Testis (tissue), 2 donors: ENCODE measurements at regions not wholly inside any gene's neighbourhood (a gene's known extent, or its start where the extent isn't known, plus 50 kb on each side); places are given as distances from the start of the nearest gene placed in this dataset.

ENCODE experiments used
- DNase-seq: peaks from one replicate; pipeline ENCODE4 v3.0.0-alpha.2; 2019
- H3K27ac ChIP-seq, 2 donors: fragments of 200-600 bp; sonication (generic); one replicate each; pipeline ENCODE4 v1.5.1; 2019
- H3K27me3 ChIP-seq: fragments of 200-600 bp; sonication (generic); one replicate; pipeline ENCODE4 v1.5.1; 2019
- H3K36me3 ChIP-seq: fragments of 200-600 bp; sonication (generic); one replicate; pipeline ENCODE4 v1.5.1; 2017; ENCODE audit warnings: low read depth; ENCODE audit errors: missing control alignments
- H3K4me1 ChIP-seq: fragments of 200-600 bp; sonication (generic); one replicate; pipeline ENCODE4 v1.5.1; 2019
- H3K4me3 ChIP-seq, 2 donors: fragments of 200-600 bp; sonication (generic); one replicate each; pipeline ENCODE4 v1.5.1; 2017 to 2019
- H3K9me3 ChIP-seq: fragments of 200-600 bp; sonication (generic); one replicate; pipeline ENCODE4 v1.5.1; 2017
- POLR2A ChIP-seq: fragments of 450-650 bp; IDR thresholded peaks from one replicate; pipeline ENCODE4 v1.6.1; 2017; ENCODE audit warnings: antibody characterized with exemption, mild to moderate bottlenecking, moderate library complexity
- WGBS, 2 donors: methylation state at CpG; one replicate each; pipeline ENCODE4 v1.1.5; 2018; 5-methylcytosine and 5-hydroxymethylcytosine counted together
- intact Hi-C: fragments of 100-400 bp; cut with DNase I; formaldehyde crosslinking; loops from one replicate; pipeline ENCODE4 v1.15.1; 2023; ENCODE audit warnings: low total_unique reads
- TF ChIP-seq, protein P1 (sequence below), 3 experiments: fragments of 450-650 bp in 2 of 3; fragments of 200-600 bp in 1 of 3; sonication (generic) in 1 of 3; IDR thresholded peaks; one replicate each; pipeline ENCODE4 v1.5.1; 2016 to 2019; ENCODE audit warnings: antibody characterized with exemption in 3 of 3, mild to moderate bottlenecking in 2 of 3, moderate library complexity in 1 of 3

DNA sequence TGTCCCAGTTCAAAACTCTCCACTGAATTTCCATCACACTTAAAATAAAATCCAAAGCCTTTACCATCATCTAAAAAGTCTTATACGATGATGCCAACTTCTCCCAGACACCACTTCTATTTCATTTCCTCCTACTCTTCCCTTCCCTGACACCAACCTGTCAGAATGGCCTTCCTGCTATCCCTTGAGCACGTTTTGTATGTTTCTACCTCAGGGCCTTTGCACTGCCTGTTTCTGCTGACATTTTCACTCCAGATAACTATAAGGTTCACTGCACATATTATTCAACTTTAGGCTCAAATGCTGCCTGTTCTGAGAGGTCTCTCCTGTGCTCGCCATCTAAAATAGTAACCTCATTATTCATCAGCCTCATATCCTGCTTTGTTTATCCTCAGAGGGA, 269.6 kb downstream of the HTR7 start:
- Histone ChIP-seq H3K4me1 (peaks cover 11% of the 10 kb centered on the region), H3K36me3 (no peaks in the 10 kb centered on the region), H3K27ac (no peak overlapping the region), H3K9me3 (no peaks in the 10 kb centered on the region), H3K4me3 (no peak overlapping the region), H3K27me3 (no peaks in the 10 kb centered on the region)
- 90 to 93% methylated on average over 3 of the region's 3 CpGs for WGBS, 2 donors
- DNase-seq: no peak
- no peak for TF ChIP-seq POLR2A
- TF ChIP-seq, protein P1, sequence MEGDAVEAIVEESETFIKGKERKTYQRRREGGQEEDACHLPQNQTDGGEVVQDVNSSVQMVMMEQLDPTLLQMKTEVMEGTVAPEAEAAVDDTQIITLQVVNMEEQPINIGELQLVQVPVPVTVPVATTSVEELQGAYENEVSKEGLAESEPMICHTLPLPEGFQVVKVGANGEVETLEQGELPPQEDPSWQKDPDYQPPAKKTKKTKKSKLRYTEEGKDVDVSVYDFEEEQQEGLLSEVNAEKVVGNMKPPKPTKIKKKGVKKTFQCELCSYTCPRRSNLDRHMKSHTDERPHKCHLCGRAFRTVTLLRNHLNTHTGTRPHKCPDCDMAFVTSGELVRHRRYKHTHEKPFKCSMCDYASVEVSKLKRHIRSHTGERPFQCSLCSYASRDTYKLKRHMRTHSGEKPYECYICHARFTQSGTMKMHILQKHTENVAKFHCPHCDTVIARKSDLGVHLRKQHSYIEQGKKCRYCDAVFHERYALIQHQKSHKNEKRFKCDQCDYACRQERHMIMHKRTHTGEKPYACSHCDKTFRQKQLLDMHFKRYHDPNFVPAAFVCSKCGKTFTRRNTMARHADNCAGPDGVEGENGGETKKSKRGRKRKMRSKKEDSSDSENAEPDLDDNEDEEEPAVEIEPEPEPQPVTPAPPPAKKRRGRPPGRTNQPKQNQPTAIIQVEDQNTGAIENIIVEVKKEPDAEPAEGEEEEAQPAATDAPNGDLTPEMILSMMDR (IDR thresholded peaks at IDR 0.05): no peak
- intact Hi-C loops: no loop called here

DNA sequence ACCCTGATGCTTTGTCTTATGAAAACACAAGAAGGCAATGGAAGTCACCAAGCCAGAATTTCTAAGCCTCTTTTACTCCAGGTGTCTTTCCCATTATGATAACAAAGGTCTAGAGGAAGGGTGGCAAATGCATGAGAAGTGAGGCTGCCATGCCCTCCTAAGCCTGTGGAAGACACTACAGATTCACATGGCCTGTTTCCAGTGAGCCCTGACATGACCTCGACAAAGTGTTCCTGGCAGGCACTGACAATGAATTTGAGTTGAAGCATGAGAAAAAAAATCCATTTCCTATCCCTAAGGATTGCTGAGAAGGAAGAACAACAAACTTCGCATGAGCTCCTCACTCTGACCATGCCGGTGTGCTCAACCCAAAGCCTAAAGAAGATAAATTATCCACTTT, 268.0 kb downstream of the HTR7 start:
- H3K4me3 ChIP-seq: no peak overlapping the region
- DNase-seq: peak; percentile 24

DNA sequence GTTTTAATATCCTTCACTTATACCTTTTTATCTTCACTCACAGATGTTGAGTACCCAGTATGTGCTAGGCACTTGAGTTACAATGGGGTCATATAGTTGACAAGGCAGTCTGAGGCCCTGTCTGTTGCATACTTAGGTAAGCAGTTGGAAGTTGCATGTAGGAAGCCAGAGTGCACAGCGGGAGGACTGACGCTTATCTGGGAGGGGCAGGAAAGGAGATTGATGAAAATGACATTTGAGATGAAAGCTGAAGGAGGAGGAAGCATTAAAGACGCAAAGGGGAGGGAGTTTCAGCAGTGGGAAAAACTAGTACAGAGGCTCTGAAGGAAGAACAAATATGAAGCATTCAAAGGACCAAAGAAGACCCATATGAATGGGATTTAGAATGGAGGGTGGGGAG, 266.2 kb downstream of the HTR7 start:
- Histone ChIP-seq H3K36me3 (no peaks in the 10 kb centered on the region), H3K27me3 (no peaks in the 10 kb centered on the region), H3K9me3 (no peaks in the 10 kb centered on the region), H3K27ac (no peak overlapping the region), H3K4me3 (no peak overlapping the region), H3K4me1 (peaks cover 11% of the 10 kb centered on the region)
- TF ChIP-seq, protein P1 (IDR thresholded peaks at IDR 0.05): no peak
- no peak for TF ChIP-seq POLR2A
- 58 to 64% methylated on average over 3 of the region's 3 CpGs for WGBS, 2 donors
- no peak for DNase-seq
- intact Hi-C loops: no loop called here

More for the DNA sequence above, 268.0 kb downstream of the HTR7 start:
- 38 to 45% methylated on average over 3 of the region's 3 CpGs for WGBS, 2 donors
- Histone ChIP-seq H3K4me1 (peaks cover 11% of the 10 kb centered on the region), H3K36me3 (no peaks in the 10 kb centered on the region), H3K9me3 (no peaks in the 10 kb centered on the region), H3K27me3 (no peaks in the 10 kb centered on the region), H3K27ac (no peak overlapping the region)
- TF ChIP-seq POLR2A: no peak
- TF ChIP-seq, protein P1 (IDR thresholded peaks at IDR 0.05): no peak
- intact Hi-C loops: no loop called here

DNA sequence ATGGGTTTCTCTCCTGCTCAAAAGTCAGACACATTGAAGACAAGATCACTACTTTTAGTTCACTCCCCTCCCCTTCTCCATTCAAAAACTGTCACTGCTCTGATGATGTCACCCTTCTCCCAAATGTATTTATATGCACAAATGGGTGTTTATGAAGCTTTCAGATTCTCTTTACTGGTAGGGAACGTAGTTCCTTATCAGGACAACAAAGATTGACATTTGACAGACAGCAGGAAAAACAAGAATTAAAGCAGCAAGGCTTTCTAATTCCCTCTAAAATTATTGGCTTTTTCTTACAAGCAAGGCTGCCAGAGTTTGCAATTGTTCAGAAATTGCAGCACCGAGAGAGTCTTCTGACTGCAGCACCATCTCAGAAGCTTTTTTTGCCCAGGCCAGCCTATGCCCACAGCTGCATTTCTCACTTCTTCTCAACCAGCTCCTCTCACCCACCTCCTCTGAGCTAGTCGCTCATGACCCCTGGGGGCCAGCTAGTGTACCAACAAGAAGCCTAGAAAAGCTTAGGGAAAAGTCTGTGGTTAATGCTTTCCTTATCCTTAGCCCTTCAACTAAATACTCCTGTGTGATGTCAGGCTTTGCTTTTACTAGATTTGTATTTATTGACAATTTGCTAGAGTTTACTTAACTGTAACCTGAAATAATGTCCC, 265.1 kb downstream of the HTR7 start:
- H3K36me3 ChIP-seq: no peaks in the 10 kb centered on the region
- TF ChIP-seq POLR2A: no peak
- TF ChIP-seq, protein P1 (IDR thresholded peaks at IDR 0.05): peak in 2 of 3 experiments; percentile 15 to 23
- peaks cover 11% of the 10 kb centered on the region for H3K4me1 ChIP-seq
- H3K27me3 ChIP-seq: no peaks in the 10 kb centered on the region
- DNase-seq: peak; percentile 74
- H3K27ac ChIP-seq: no peak overlapping the region
- H3K4me3 ChIP-seq: no peak overlapping the region
- no peaks in the 10 kb centered on the region for H3K9me3 ChIP-seq
- 41 to 45% methylated on average over 3 of the region's 3 CpGs for WGBS, 2 donors
- intact Hi-C loops: no loop called here

DNA sequence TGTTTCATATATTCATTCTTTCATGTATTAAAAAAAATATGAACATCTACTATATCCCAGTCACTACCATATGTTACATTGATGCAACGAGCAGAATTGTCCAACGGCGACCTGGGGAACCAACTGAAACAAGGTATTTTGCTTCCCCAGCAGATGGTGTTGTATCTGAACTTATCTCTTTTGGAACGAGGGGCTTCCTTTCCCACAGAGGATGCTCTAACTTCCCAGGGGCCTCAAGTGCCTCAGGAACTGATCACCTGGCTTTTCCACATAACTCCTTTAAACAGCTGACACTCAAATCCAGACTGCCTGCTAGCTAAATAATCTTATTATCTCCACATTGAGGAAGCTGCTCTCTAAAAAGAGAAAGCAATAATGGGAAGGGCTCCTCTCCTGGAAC, 259.3 kb downstream of the HTR7 start:
- WGBS, 2 donors: 69 to 80% methylated on average over 4 of the region's 4 CpGs
- Histone ChIP-seq H3K4me1 (no peaks in the 10 kb centered on the region), H3K4me3 (no peak overlapping the region), H3K9me3 (no peaks in the 10 kb centered on the region), H3K36me3 (no peaks in the 10 kb centered on the region), H3K27me3 (no peaks in the 10 kb centered on the region), H3K27ac (no peak overlapping the region)
- no peak for TF ChIP-seq POLR2A
- TF ChIP-seq, protein P1 (IDR thresholded peaks at IDR 0.05): no peak
- intact Hi-C loops: no loop called here
- no peak for DNase-seq
